ENCODE measurements at regions not wholly inside any gene's neighbourhood (a gene's known extent, or its start where the extent isn't known, plus 50 kb on each side); places are given as distances from the start of the nearest gene placed in this dataset.

GRCh38 chr2:223701761-223702160 is 99.6 kb upstream of the SCG2 start:
- Mint-ChIP-seq H3K27ac (ENCODE audit: unreplicated experiment) (peak overlapping the region; percentile 70), H3K4me3 (ENCODE audit: low read depth, unreplicated experiment) (no peak overlapping the region)

GRCh38 chr2:223700221-223700620 is 98.1 kb upstream of the SCG2 start:
- no peak for TF ChIP-seq CTCF (IDR thresholded peaks at IDR 0.05; ENCODE audit: unreplicated experiment)
- H3K27ac Mint-ChIP-seq (ENCODE audit: unreplicated experiment), result peak overlapping the region; percentile 97
- BruUV-seq (replicated peaks), result no TSS peak
- no peak overlapping the region for H3K4me3 Mint-ChIP-seq (ENCODE audit: low read depth, unreplicated experiment)
- CTCF ChIA-PET, result interaction anchor here (0.6 to 1.0 kb wide), 3 partner anchors 25 to 115 kb away, joined by 3 to 5 read pairs (median 3); no protein-coding TSS in a partner anchor
- no peaks in the 10 kb centered on the region for H3K27me3 Mint-ChIP-seq (ENCODE audit: unreplicated experiment)
- H3K36me3 Mint-ChIP-seq (ENCODE audit: insufficient read depth, unreplicated experiment), result peaks cover 32% of the 10 kb centered on the region
- H3K9me3 Mint-ChIP-seq (ENCODE audit: low read depth, unreplicated experiment), result peaks cover 6% of the 10 kb centered on the region
- intact Hi-C loops (cut with micrococcal nuclease; ENCODE audit: unreplicated experiment), result no loop called here
- no peak for DNase-seq
- peaks cover 63% of the 10 kb centered on the region for H3K4me1 Mint-ChIP-seq (ENCODE audit: low read depth, unreplicated experiment)

More at GRCh38 chr2:223701761-223702160, 99.6 kb upstream of the SCG2 start:
- Mint-ChIP-seq H3K36me3 (ENCODE audit: insufficient read depth, unreplicated experiment) (peaks cover 23% of the 10 kb centered on the region), H3K27me3 (ENCODE audit: unreplicated experiment) (no peaks in the 10 kb centered on the region), H3K9me3 (ENCODE audit: low read depth, unreplicated experiment) (peaks cover 2% of the 10 kb centered on the region), H3K4me1 (ENCODE audit: low read depth, unreplicated experiment) (peaks cover 56% of the 10 kb centered on the region)
- no peak for DNase-seq
- no TSS peak for BruUV-seq (replicated peaks)
- no peak for TF ChIP-seq CTCF (IDR thresholded peaks at IDR 0.05; ENCODE audit: unreplicated experiment)
- intact Hi-C loops (cut with micrococcal nuclease; ENCODE audit: unreplicated experiment), result no loop called here
- CTCF ChIA-PET, result interaction anchor here (0.7 kb wide), 1 partner anchor 155 kb away, joined by 5 read pairs; no protein-coding TSS in a partner anchor

- H3K36me3 Mint-ChIP-seq (ENCODE audit: insufficient read depth, unreplicated experiment), result peaks cover 32% of the 10 kb centered on the region
- intact Hi-C loops (cut with micrococcal nuclease; ENCODE audit: unreplicated experiment), result loop anchor here (2.0 to 10.0 kb wide), 3 partner anchors 27 to 257 kb away; partner anchors contain the start of gene MRPL44
- peaks cover 72% of the 10 kb centered on the region for H3K4me1 Mint-ChIP-seq (ENCODE audit: low read depth, unreplicated experiment)
- peaks cover 6% of the 10 kb centered on the region for H3K9me3 Mint-ChIP-seq (ENCODE audit: low read depth, unreplicated experiment)
- H3K27ac Mint-ChIP-seq (ENCODE audit: unreplicated experiment), result peak overlapping the region; percentile 97
- H3K4me3 Mint-ChIP-seq (ENCODE audit: low read depth, unreplicated experiment), result peak overlapping the region; percentile 34
- peak; percentile 50 for DNase-seq
- CTCF ChIA-PET, result interaction anchor here (0.8 to 1.9 kb wide), 8 partner anchors 22 to 727 kb away, joined by 3 to 20 read pairs (median 4); no protein-coding TSS in a partner anchor
- TSS peak; percentile 47 for BruUV-seq (replicated peaks)
- peak; percentile 27 for TF ChIP-seq CTCF (IDR thresholded peaks at IDR 0.05; ENCODE audit: unreplicated experiment)
- no peaks in the 10 kb centered on the region for H3K27me3 Mint-ChIP-seq (ENCODE audit: unreplicated experiment)
Measured at GRCh38 chr2:223697892-223698645, 95.9 kb upstream of the SCG2 start.

GRCh38 chr2:223697316-223697891 is 95.2 kb upstream of the SCG2 start:
- TSS peak; percentile 7 for BruUV-seq (replicated peaks)
- CTCF ChIA-PET, result interaction anchor here (0.9 to 1.9 kb wide), 6 partner anchors 21 to 163 kb away, joined by 3 to 20 read pairs (median 4); no protein-coding TSS in a partner anchor
- DNase-seq, result no peak
- Mint-ChIP-seq H3K4me1 (ENCODE audit: low read depth, unreplicated experiment) (peaks cover 72% of the 10 kb centered on the region), H3K4me3 (ENCODE audit: low read depth, unreplicated experiment) (peak overlapping the region; percentile 33), H3K27me3 (ENCODE audit: unreplicated experiment) (no peaks in the 10 kb centered on the region), H3K9me3 (ENCODE audit: low read depth, unreplicated experiment) (peaks cover 6% of the 10 kb centered on the region), H3K27ac (ENCODE audit: unreplicated experiment) (peak overlapping the region; percentile 97), H3K36me3 (ENCODE audit: insufficient read depth, unreplicated experiment) (peaks cover 32% of the 10 kb centered on the region)
- no peak for TF ChIP-seq CTCF (IDR thresholded peaks at IDR 0.05; ENCODE audit: unreplicated experiment)
- intact Hi-C loops (cut with micrococcal nuclease; ENCODE audit: unreplicated experiment), result loop anchor here (10.0 kb wide), 1 partner anchor 257 kb away; the partner anchor contains the start of gene MRPL44

Data from Calu3 (cell line).